IMR-90 (cell line): ENCODE measurements at regions not wholly inside any gene's neighbourhood (a gene's known extent, or its start where the extent isn't known, plus 50 kb on each side); places are given as distances from the start of the nearest gene placed in this dataset.
A peak's percentile ranks its signal among the peaks of the same experiment; 100 is the strongest.

Source experiments
- ATAC-seq: fragments of 200-7000 bp; cut with Tn5 transposase; 2 replicates; pipeline ENCODE4 v1.9.1; 2020; ENCODE audit warnings: low read depth, mild to moderate bottlenecking, moderate library complexity
- BruUV-seq: library from RNA; stranded (reverse); fragments of 400-500 nt; replicated peaks from 2 replicates; lab custom pipeline; 2021; lab: Mats Ljungman, UMichigan
- CTCF ChIA-PET: fragments of 300-600 bp; formaldehyde crosslinking; extraction: SDS; loops from one replicate; lab custom pipeline; 2021; ENCODE audit warnings: antibody characterized with exemption; lab: Yijun Ruan, JAX
- POLR2A ChIA-PET: fragments of 300-600 bp; sonication (Branson Sonifier 250); formaldehyde crosslinking; loops from one replicate; lab custom pipeline; 2022; ENCODE audit warnings: antibody characterized with exemption; ENCODE audit not compliant: unreplicated experiment; lab: Charles Lee
- DNase-seq: peaks from one replicate; pipeline ENCODE4 v3.0.0; 2013
- H2AFZ ChIP-seq: replicated peaks from 2 replicates; pipeline ENCODE3; 2013; ENCODE audit warnings: low read length, mild to moderate bottlenecking; ENCODE audit not compliant: poor library complexity
- H2AK5ac ChIP-seq: 2 replicates; pipeline ENCODE4 v1.6.1; 2013; ENCODE audit warnings: low read depth, low read length, inconsistent platforms
- H2AK9ac ChIP-seq: replicated peaks from 2 replicates; pipeline ENCODE3; 2013; ENCODE audit warnings: mild to moderate bottlenecking, low read depth, low read length, moderate library complexity; ENCODE audit not compliant: poor library complexity
- H2BK120ac ChIP-seq: 2 replicates; pipeline ENCODE4 v1.6.1; 2013; ENCODE audit warnings: low read depth, low read length, inconsistent platforms
- H2BK15ac ChIP-seq: 3 replicates; pipeline ENCODE4 v1.6.1; 2013; ENCODE audit warnings: low read depth, low read length, inconsistent platforms
- H2BK20ac ChIP-seq: 2 replicates; pipeline ENCODE4 v1.6.1; 2013; ENCODE audit warnings: low read depth, mild to moderate bottlenecking, inconsistent platforms, low read length, moderate library complexity
- H2BK5ac ChIP-seq: 2 replicates; pipeline ENCODE4 v1.6.1; 2013; ENCODE audit warnings: mild to moderate bottlenecking, low read depth, low read length, inconsistent platforms; ENCODE audit not compliant: poor library complexity, severe bottlenecking
- H3K14ac ChIP-seq: replicated peaks from 2 replicates; pipeline ENCODE4 v1.6.1; 2013; ENCODE audit warnings: low read depth, low read length, inconsistent platforms
- H3K18ac ChIP-seq: 2 replicates; pipeline ENCODE4 v1.6.1; 2013; ENCODE audit warnings: low read depth, low read length, control low read depth
- H3K23ac ChIP-seq: 2 replicates; pipeline ENCODE4 v1.6.1; 2013; ENCODE audit warnings: low read depth, low read length, inconsistent platforms
- H3K27ac ChIP-seq: 2 replicates; pipeline ENCODE4 v1.5.1; 2013; ENCODE audit warnings: mild to moderate bottlenecking, control low read depth, low read length; ENCODE audit not compliant: insufficient read depth
- H3K27me3 ChIP-seq: 2 replicates; pipeline ENCODE4 v1.6.1; 2013; ENCODE audit warnings: low read length; ENCODE audit not compliant: control insufficient read depth, insufficient read depth
- H3K36me3 ChIP-seq: 2 replicates; pipeline ENCODE4 v1.6.1; 2013; ENCODE audit warnings: low read length, mixed read lengths; ENCODE audit not compliant: control insufficient read depth, insufficient read depth
- H3K4ac ChIP-seq: 2 replicates; pipeline ENCODE4 v1.6.1; 2013; ENCODE audit warnings: low read depth, low read length, inconsistent platforms
- H3K4me1 ChIP-seq: 2 replicates; pipeline ENCODE4 v1.6.1; 2013; ENCODE audit warnings: low read length, mixed read lengths; ENCODE audit not compliant: control insufficient read depth, insufficient read depth
- H3K4me2 ChIP-seq: 2 replicates; pipeline ENCODE4 v1.6.1; 2013; ENCODE audit warnings: low read depth, mild to moderate bottlenecking, control low read depth, low read length, moderate library complexity
- H3K4me3 ChIP-seq: 2 replicates; pipeline ENCODE4 v1.5.1; 2013; ENCODE audit warnings: low read depth, mild to moderate bottlenecking, control low read depth, low read length, moderate library complexity; ENCODE audit not compliant: insufficient read depth
- H3K56ac ChIP-seq: 2 replicates; pipeline ENCODE4 v1.6.1; 2013; ENCODE audit warnings: low read length, inconsistent platforms; ENCODE audit not compliant: insufficient read depth; ENCODE audit errors: extremely low read depth
- H3K79me1 ChIP-seq, 2 experiments: 2 replicates each; pipeline ENCODE4 v1.6.1; 2013; ENCODE audit warnings: low read length in 2 of 2, inconsistent platforms in 1 of 2, low read depth in 1 of 2
- H3K9ac ChIP-seq: 2 replicates; pipeline ENCODE4 v1.6.1; 2013; ENCODE audit warnings: low read depth, low read length, control low read depth
- H3K9me1 ChIP-seq: 2 replicates; pipeline ENCODE4 v1.6.1; 2013; ENCODE audit warnings: low read length, inconsistent platforms; ENCODE audit not compliant: insufficient read depth
- H3K9me3 ChIP-seq: 2 replicates; pipeline ENCODE4 v1.6.1; 2013; ENCODE audit warnings: low read length; ENCODE audit not compliant: control insufficient read depth, insufficient read depth
- H4K20me1 ChIP-seq: 2 replicates; pipeline ENCODE4 v1.6.1; 2013; ENCODE audit warnings: low read length, inconsistent platforms; ENCODE audit not compliant: insufficient read depth
- H4K5ac ChIP-seq: 2 replicates; pipeline ENCODE4 v1.6.1; 2013; ENCODE audit warnings: mild to moderate bottlenecking, low read depth, low read length, control low read depth
- H4K8ac ChIP-seq, 2 experiments: 2 replicates each; pipeline ENCODE4 v1.6.1; 2013; ENCODE audit warnings: low read depth in 2 of 2, low read length in 2 of 2, control low read depth in 1 of 2, inconsistent platforms in 1 of 2
- H4K91ac ChIP-seq: 2 replicates; pipeline ENCODE4 v1.6.1; 2013; ENCODE audit warnings: low read depth, low read length, inconsistent platforms; ENCODE audit not compliant: insufficient read depth
- BHLHE40 ChIP-seq: fragments of 150-350 bp; IDR thresholded peaks from 2 replicates; pipeline ENCODE4 v1.6.1; 2016; ENCODE audit warnings: mild to moderate bottlenecking, low read depth, low read length
- CEBPB ChIP-seq: IDR thresholded peaks from 2 replicates; pipeline ENCODE4 v1.6.1; 2012; ENCODE audit warnings: low read depth, low read length, improper control_type of control experiment
- CTCF ChIP-seq: conservative IDR thresholded peaks from 2 replicates; pipeline ENCODE4 v1.5.1; 2012; ENCODE audit warnings: mild to moderate bottlenecking, low read depth, low read length, improper control_type of control experiment
- ELK1 ChIP-seq: fragments of 150-350 bp; IDR thresholded peaks from 2 replicates; pipeline ENCODE4 v1.6.1; 2016; ENCODE audit warnings: low read depth, mild to moderate bottlenecking, low read length, moderate library complexity, borderline replicate concordance
- FOS ChIP-seq: fragments of 150-350 bp; IDR thresholded peaks from 2 replicates; pipeline ENCODE4 v1.6.1; 2016; ENCODE audit warnings: low read depth, low read length
- MAFK ChIP-seq: IDR thresholded peaks from 2 replicates; pipeline ENCODE4 v1.6.1; 2012; ENCODE audit warnings: low read depth, low read length, improper control_type of control experiment
- MAZ ChIP-seq: IDR thresholded peaks from 2 replicates; pipeline ENCODE4 v1.6.1; 2012; ENCODE audit warnings: low read depth, mild to moderate bottlenecking, low read length, improper control_type of control experiment, moderate library complexity, borderline replicate concordance
- NFE2L2 ChIP-seq: fragments of 150-350 bp; IDR thresholded peaks from 2 replicates; pipeline ENCODE4 v1.6.1; 2016; ENCODE audit warnings: low read depth, mild to moderate bottlenecking, low read length
- RCOR1 ChIP-seq: IDR thresholded peaks from 2 replicates; pipeline ENCODE4 v1.6.1; 2012; ENCODE audit warnings: mild to moderate bottlenecking, low read length, improper control_type of control experiment; ENCODE audit not compliant: insufficient replicate concordance
- SMC3 ChIP-seq: fragments of 150-350 bp; IDR thresholded peaks from 2 replicates; pipeline ENCODE4 v1.6.1; 2016; ENCODE audit warnings: low read depth, mild to moderate bottlenecking, antibody characterized with exemption, low read length, moderate library complexity
- USF2 ChIP-seq: fragments of 150-350 bp; IDR thresholded peaks from 2 replicates; pipeline ENCODE4 v1.6.1; 2017; ENCODE audit warnings: mild to moderate bottlenecking, antibody characterized with exemption, low read length, low read depth
- WGBS, 2 experiments: methylation state at CpG; one replicate each; pipeline versions ENCODE4 v1.1.5 to v1.1.7; 2013; ENCODE audit warnings: missing lambda C conversion rate in 2 of 2; ENCODE audit not compliant: insufficient read length in 1 of 2; ENCODE audit errors: extremely low coverage in 2 of 2; 5-methylcytosine and 5-hydroxymethylcytosine counted together
- dilution Hi-C: fragments of 300-500 bp; cut with HindIII; formaldehyde crosslinking; loops from one replicate; pipeline ENCODE4 v1.14.3; 2018; ENCODE audit warnings: low sequenced_read_pairs; ENCODE audit not compliant: unreplicated experiment
- in situ Hi-C: fragments of 300-500 bp; cut with MboI; formaldehyde crosslinking; loops from 3 replicates; pipeline ENCODE4 v1.14.3; 2019; ENCODE audit warnings: low sequenced_read_pairs, inconsistent platforms, mixed read lengths
- intact Hi-C: fragments of 100-400 bp; cut with micrococcal nuclease; formaldehyde crosslinking; loops from 2 replicates; pipeline ENCODE4 v1.10.0; 2022

- no peak for TF ChIP-seq CEBPB
- no peak for TF ChIP-seq SMC3
- peak; percentile 57; the same call in 1 of the 2 replicates for TF ChIP-seq MAZ
Observed at GRCh38 chr1:55428944-55429931, 214.1 kb upstream of the USP24 start (continued).

GRCh38 chr1:55428231-55428630 is 213.1 kb upstream of the USP24 start:
- in situ Hi-C loops = no loop called here
- Histone ChIP-seq H3K27me3 (no peaks in the 10 kb centered on the region), H3K4ac (peak overlapping the region; percentile 99), H4K8ac (peak overlapping the region; percentile 92 to 98), H4K91ac (peak overlapping the region; percentile 99), H3K9me3 (no peaks in the 10 kb centered on the region), H2AK5ac (peak overlapping the region; percentile 97), H3K56ac (peak overlapping the region; percentile 92), H3K4me2 (no peak overlapping the region), H2BK120ac (peak overlapping the region; percentile 99), H2AK9ac (no peak overlapping the region), H2AFZ (peak overlapping the region; percentile 67), H3K14ac (peak overlapping the region; percentile 90), H2BK20ac (peak overlapping the region; percentile 99), H3K9ac (peak overlapping the region; percentile 50), H3K27ac (peak overlapping the region; percentile 80), H2BK15ac (peak overlapping the region; percentile 88), H3K9me1 (peaks cover 29% of the 10 kb centered on the region), H3K36me3 (no peaks in the 10 kb centered on the region), H3K79me1 (peaks cover 0 to 5% of the 10 kb centered on the region in 2 experiments; a peak in 2 of 4 replicates), H2BK5ac (peak overlapping the region; percentile 99), H3K4me3 (no peak overlapping the region), H3K18ac (peak overlapping the region; percentile 98), H4K20me1 (no peaks in the 10 kb centered on the region), H3K23ac (peak overlapping the region; percentile 95), H3K4me1 (peaks cover 40% of the 10 kb centered on the region), H4K5ac (peak overlapping the region; percentile 95)
- intact Hi-C loops = loop anchor here (2.0 to 10.0 kb wide), 3 partner anchors 143 to 291 kb away; no protein-coding TSS in a partner anchor
- CTCF ChIA-PET = interaction anchor here (0.6 to 2.3 kb wide), 2 partner anchors 49 to 1178 kb away, joined by 4 to 8 read pairs; no protein-coding TSS in a partner anchor
- no CpG with 5 or more reads among the region's 4 CpGs for WGBS, 2 experiments
- POLR2A ChIA-PET = no interaction called here
- dilution Hi-C loops = no loop called here
- ATAC-seq = no peak
- no peak for DNase-seq
- BruUV-seq = no TSS peak
- TF ChIP-seq NFE2L2 (no peak), BHLHE40 (no peak), MAZ (no peak), RCOR1 (no peak), USF2 (no peak), FOS (no peak), ELK1 (no peak), MAFK (no peak), CTCF (no peak)
